ENCODE measurements at regions not wholly inside any gene's neighbourhood (a gene's known extent, or its start where the extent isn't known, plus 50 kb on each side); places are given as distances from the start of the nearest gene placed in this dataset.

GRCh38 chr3:177745607-177746005 is 548.3 kb upstream of the TBL1XR1 start:
- Histone ChIP-seq H3K27ac (ENCODE audit: low read depth, low read length) (no peak overlapping the region), H3K4me1 (ENCODE audit: control insufficient read depth in 5 of 5, insufficient read depth in 5 of 5, low read length in 5 of 5) (peaks cover 0 to 10% (median 0%) of the 10 kb centered on the region in 5 donors), H3K9ac (ENCODE audit: low read length in 5 of 5) (no peak overlapping the region), H3K9me3 (ENCODE audit: control insufficient read depth in 5 of 5, low read length in 5 of 5) (no peaks in the 10 kb centered on the region), H3K27me3 (ENCODE audit: control insufficient read depth in 5 of 5, insufficient read depth in 4 of 5, low read length in 5 of 5) (no peaks in the 10 kb centered on the region), H3K4me3 (ENCODE audit: low read depth in 1 of 5, low read length in 5 of 5) (no peak overlapping the region), H3K36me3 (ENCODE audit: control insufficient read depth in 5 of 5, insufficient read depth in 5 of 5, low read length in 5 of 5) (no peaks in the 10 kb centered on the region)

GRCh38 chr3:177746337-177746933 is 549.2 kb upstream of the TBL1XR1 start:
- Histone ChIP-seq H3K4me3 (ENCODE audit: low read depth in 1 of 5, low read length in 5 of 5) (no peak overlapping the region), H3K9ac (ENCODE audit: low read length in 5 of 5) (peak overlapping the region in 1 of 5 donors; percentile 20), H3K4me1 (ENCODE audit: control insufficient read depth in 5 of 5, insufficient read depth in 5 of 5, low read length in 5 of 5) (peaks cover 0 to 10% (median 0%) of the 10 kb centered on the region in 5 donors), H3K27me3 (ENCODE audit: control insufficient read depth in 5 of 5, insufficient read depth in 4 of 5, low read length in 5 of 5) (no peaks in the 10 kb centered on the region), H3K27ac (ENCODE audit: low read depth, low read length) (no peak overlapping the region), H3K9me3 (ENCODE audit: control insufficient read depth in 5 of 5, low read length in 5 of 5) (no peaks in the 10 kb centered on the region), H3K36me3 (ENCODE audit: control insufficient read depth in 5 of 5, insufficient read depth in 5 of 5, low read length in 5 of 5) (no peaks in the 10 kb centered on the region)

GRCh38 chr3:177749836-177750235 is 552.6 kb upstream of the TBL1XR1 start:
- Histone ChIP-seq H3K36me3 (ENCODE audit: control insufficient read depth in 5 of 5, insufficient read depth in 5 of 5, low read length in 5 of 5) (no peaks in the 10 kb centered on the region), H3K9ac (ENCODE audit: low read length in 5 of 5) (no peak overlapping the region), H3K27ac (ENCODE audit: low read depth, low read length) (no peak overlapping the region), H3K4me3 (ENCODE audit: low read depth in 1 of 5, low read length in 5 of 5) (no peak overlapping the region), H3K9me3 (ENCODE audit: control insufficient read depth in 5 of 5, low read length in 5 of 5) (no peaks in the 10 kb centered on the region), H3K27me3 (ENCODE audit: control insufficient read depth in 5 of 5, insufficient read depth in 4 of 5, low read length in 5 of 5) (no peaks in the 10 kb centered on the region), H3K4me1 (ENCODE audit: control insufficient read depth in 5 of 5, insufficient read depth in 5 of 5, low read length in 5 of 5) (peaks cover 3 to 31% (median 19%) of the 10 kb centered on the region in 5 donors)

GRCh38 chr3:177750436-177750835 is 553.2 kb upstream of the TBL1XR1 start:
- Histone ChIP-seq H3K36me3 (ENCODE audit: control insufficient read depth in 5 of 5, insufficient read depth in 5 of 5, low read length in 5 of 5) (no peaks in the 10 kb centered on the region), H3K4me1 (ENCODE audit: control insufficient read depth in 5 of 5, insufficient read depth in 5 of 5, low read length in 5 of 5) (peaks cover 3 to 31% (median 19%) of the 10 kb centered on the region in 5 donors), H3K4me3 (ENCODE audit: low read depth in 1 of 5, low read length in 5 of 5) (no peak overlapping the region), H3K27ac (ENCODE audit: low read depth, low read length) (no peak overlapping the region), H3K9me3 (ENCODE audit: control insufficient read depth in 5 of 5, low read length in 5 of 5) (no peaks in the 10 kb centered on the region), H3K9ac (ENCODE audit: low read length in 5 of 5) (no peak overlapping the region), H3K27me3 (ENCODE audit: control insufficient read depth in 5 of 5, insufficient read depth in 4 of 5, low read length in 5 of 5) (no peaks in the 10 kb centered on the region)

- peaks cover 3 to 24% (median 19%) of the 10 kb centered on the region in 5 donors for H3K4me1 ChIP-seq (ENCODE audit: control insufficient read depth in 5 of 5, insufficient read depth in 5 of 5, low read length in 5 of 5)
- H3K4me3 ChIP-seq (ENCODE audit: low read depth in 1 of 5, low read length in 5 of 5) = no peak overlapping the region
- no peak overlapping the region for H3K27ac ChIP-seq (ENCODE audit: low read depth, low read length)
- no peaks in the 10 kb centered on the region for H3K9me3 ChIP-seq (ENCODE audit: control insufficient read depth in 5 of 5, low read length in 5 of 5)
- no peak overlapping the region for H3K9ac ChIP-seq (ENCODE audit: low read length in 5 of 5)
- H3K27me3 ChIP-seq (ENCODE audit: control insufficient read depth in 5 of 5, insufficient read depth in 4 of 5, low read length in 5 of 5) = no peaks in the 10 kb centered on the region
- no peaks in the 10 kb centered on the region for H3K36me3 ChIP-seq (ENCODE audit: control insufficient read depth in 5 of 5, insufficient read depth in 5 of 5, low read length in 5 of 5)
These were observed 554.5 kb upstream of the TBL1XR1 start for GRCh38 chr3:177751770-177752169.

- no peaks in the 10 kb centered on the region for H3K36me3 ChIP-seq (ENCODE audit: control insufficient read depth in 5 of 5, insufficient read depth in 5 of 5, low read length in 5 of 5)
- no peak overlapping the region for H3K27ac ChIP-seq (ENCODE audit: low read depth, low read length)
- H3K9ac ChIP-seq (ENCODE audit: low read length in 5 of 5) = no peak overlapping the region
- H3K9me3 ChIP-seq (ENCODE audit: control insufficient read depth in 5 of 5, low read length in 5 of 5) = no peaks in the 10 kb centered on the region
- no peaks in the 10 kb centered on the region for H3K27me3 ChIP-seq (ENCODE audit: control insufficient read depth in 5 of 5, insufficient read depth in 4 of 5, low read length in 5 of 5)
- H3K4me3 ChIP-seq (ENCODE audit: low read depth in 1 of 5, low read length in 5 of 5) = no peak overlapping the region
- H3K4me1 ChIP-seq (ENCODE audit: control insufficient read depth in 5 of 5, insufficient read depth in 5 of 5, low read length in 5 of 5) = peaks cover 3 to 24% (median 19%) of the 10 kb centered on the region in 5 donors
These were observed 555.5 kb upstream of the TBL1XR1 start for GRCh38 chr3:177752831-177753230.

- H3K27ac ChIP-seq (ENCODE audit: low read depth, low read length) = peak overlapping the region; percentile 34
- peaks cover 3 to 31% (median 26%) of the 10 kb centered on the region in 5 donors for H3K4me1 ChIP-seq (ENCODE audit: control insufficient read depth in 5 of 5, insufficient read depth in 5 of 5, low read length in 5 of 5)
- H3K4me3 ChIP-seq (ENCODE audit: low read depth in 1 of 5, low read length in 5 of 5) = peak overlapping the region in 1 of 5 donors; percentile 18
- no peaks in the 10 kb centered on the region for H3K9me3 ChIP-seq (ENCODE audit: control insufficient read depth in 5 of 5, low read length in 5 of 5)
- no peak overlapping the region for H3K9ac ChIP-seq (ENCODE audit: low read length in 5 of 5)
- no peaks in the 10 kb centered on the region for H3K27me3 ChIP-seq (ENCODE audit: control insufficient read depth in 5 of 5, insufficient read depth in 4 of 5, low read length in 5 of 5)
- H3K36me3 ChIP-seq (ENCODE audit: control insufficient read depth in 5 of 5, insufficient read depth in 5 of 5, low read length in 5 of 5) = no peaks in the 10 kb centered on the region
These were observed 556.3 kb upstream of the TBL1XR1 start for GRCh38 chr3:177753451-177754155.

- no peak overlapping the region for H3K4me3 ChIP-seq (ENCODE audit: low read depth in 1 of 5, low read length in 5 of 5)
- no peaks in the 10 kb centered on the region for H3K27me3 ChIP-seq (ENCODE audit: control insufficient read depth in 5 of 5, insufficient read depth in 4 of 5, low read length in 5 of 5)
- H3K27ac ChIP-seq (ENCODE audit: low read depth, low read length) = peak overlapping the region; percentile 34
- H3K9me3 ChIP-seq (ENCODE audit: control insufficient read depth in 5 of 5, low read length in 5 of 5) = no peaks in the 10 kb centered on the region
- no peak overlapping the region for H3K9ac ChIP-seq (ENCODE audit: low read length in 5 of 5)
- peaks cover 3 to 34% (median 28%) of the 10 kb centered on the region in 5 donors for H3K4me1 ChIP-seq (ENCODE audit: control insufficient read depth in 5 of 5, insufficient read depth in 5 of 5, low read length in 5 of 5)
- no peaks in the 10 kb centered on the region for H3K36me3 ChIP-seq (ENCODE audit: control insufficient read depth in 5 of 5, insufficient read depth in 5 of 5, low read length in 5 of 5)
These were observed 557.2 kb upstream of the TBL1XR1 start for GRCh38 chr3:177754508-177754921.

- peaks cover 3 to 28% (median 22%) of the 10 kb centered on the region in 5 donors for H3K4me1 ChIP-seq (ENCODE audit: control insufficient read depth in 5 of 5, insufficient read depth in 5 of 5, low read length in 5 of 5)
- H3K27ac ChIP-seq (ENCODE audit: low read depth, low read length) = no peak overlapping the region
- H3K27me3 ChIP-seq (ENCODE audit: control insufficient read depth in 5 of 5, insufficient read depth in 4 of 5, low read length in 5 of 5) = no peaks in the 10 kb centered on the region
- H3K36me3 ChIP-seq (ENCODE audit: control insufficient read depth in 5 of 5, insufficient read depth in 5 of 5, low read length in 5 of 5) = no peaks in the 10 kb centered on the region
- H3K9me3 ChIP-seq (ENCODE audit: control insufficient read depth in 5 of 5, low read length in 5 of 5) = no peaks in the 10 kb centered on the region
- H3K4me3 ChIP-seq (ENCODE audit: low read depth in 1 of 5, low read length in 5 of 5) = peak overlapping the region in 1 of 5 donors; percentile 15
- H3K9ac ChIP-seq (ENCODE audit: low read length in 5 of 5) = no peak overlapping the region
These were observed 560.8 kb upstream of the TBL1XR1 start for GRCh38 chr3:177758126-177758525.

- Histone ChIP-seq H3K9ac (ENCODE audit: low read length in 5 of 5) (no peak overlapping the region), H3K27me3 (ENCODE audit: control insufficient read depth in 5 of 5, insufficient read depth in 4 of 5, low read length in 5 of 5) (no peaks in the 10 kb centered on the region), H3K36me3 (ENCODE audit: control insufficient read depth in 5 of 5, insufficient read depth in 5 of 5, low read length in 5 of 5) (no peaks in the 10 kb centered on the region), H3K9me3 (ENCODE audit: control insufficient read depth in 5 of 5, low read length in 5 of 5) (no peaks in the 10 kb centered on the region), H3K4me3 (ENCODE audit: low read depth in 1 of 5, low read length in 5 of 5) (no peak overlapping the region), H3K4me1 (ENCODE audit: control insufficient read depth in 5 of 5, insufficient read depth in 5 of 5, low read length in 5 of 5) (peaks cover 0 to 14% (median 7%) of the 10 kb centered on the region in 5 donors), H3K27ac (ENCODE audit: low read depth, low read length) (no peak overlapping the region)
These were observed 563.5 kb upstream of the TBL1XR1 start for GRCh38 chr3:177760803-177761202.
